ENCODE measurements at regions not wholly inside any gene's neighbourhood (a gene's known extent, or its start where the extent isn't known, plus 50 kb on each side); places are given as distances from the start of the nearest gene placed in this dataset.
A peak's percentile ranks its signal among the peaks of the same experiment; 100 is the strongest.

DNA sequence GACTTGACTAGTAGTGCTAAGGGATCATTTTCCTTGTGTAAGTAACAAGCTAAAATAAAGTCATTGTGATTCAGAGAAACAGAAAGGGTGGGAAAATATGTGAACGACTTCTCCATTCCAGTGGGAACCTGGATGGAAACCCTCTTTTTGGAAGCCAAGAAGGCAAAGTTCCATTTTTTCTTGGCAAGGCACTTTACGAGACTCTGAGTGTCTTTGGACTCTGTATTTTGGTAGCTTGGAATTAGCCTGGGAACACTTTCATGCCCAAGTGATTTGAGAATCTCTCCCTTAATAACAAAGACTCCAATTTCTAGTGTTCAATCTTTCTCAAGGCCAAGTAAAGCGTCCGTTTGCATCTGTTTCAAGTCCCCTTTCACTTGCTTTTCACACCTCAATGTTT is 100.5 kb upstream of the SASH1 start:
- no peak for DNase-seq (ENCODE audit: low spot score)

DNA sequence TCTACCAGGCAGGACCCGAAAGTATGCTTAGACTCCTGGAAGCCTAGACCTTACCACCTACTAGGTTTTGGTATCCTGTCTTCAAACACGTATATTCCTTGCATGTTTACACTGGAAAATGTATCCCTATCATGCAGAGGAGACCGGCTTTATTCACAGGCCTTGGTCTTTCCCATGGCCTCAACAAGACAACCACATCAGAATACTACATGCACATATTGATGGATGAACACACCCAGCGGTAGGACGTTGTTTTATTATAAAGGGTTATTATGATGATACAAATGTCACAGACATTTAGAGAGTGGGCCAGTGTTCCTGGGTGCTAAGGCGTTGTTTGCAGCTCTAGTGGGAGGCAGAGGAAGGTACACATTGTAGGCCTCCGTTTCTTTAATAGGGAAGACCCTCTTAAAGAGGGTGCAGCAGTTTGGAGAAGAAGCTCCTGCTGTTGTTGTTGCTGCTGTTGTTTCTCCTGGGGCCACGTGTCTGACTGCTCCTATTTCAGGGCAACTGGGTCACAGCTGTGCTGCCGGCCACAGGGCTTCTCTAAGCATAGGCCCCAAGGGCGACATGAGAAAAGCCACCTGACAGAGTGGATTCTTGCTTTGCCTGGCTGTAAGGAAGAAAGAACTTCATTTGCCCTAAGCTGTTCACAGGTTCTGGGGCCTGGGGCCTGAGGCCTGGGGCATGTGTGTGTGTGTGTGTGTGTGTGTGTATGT is 98.3 kb upstream of the SASH1 start:
- DNase-seq (ENCODE audit: low spot score), result no peak

DNA sequence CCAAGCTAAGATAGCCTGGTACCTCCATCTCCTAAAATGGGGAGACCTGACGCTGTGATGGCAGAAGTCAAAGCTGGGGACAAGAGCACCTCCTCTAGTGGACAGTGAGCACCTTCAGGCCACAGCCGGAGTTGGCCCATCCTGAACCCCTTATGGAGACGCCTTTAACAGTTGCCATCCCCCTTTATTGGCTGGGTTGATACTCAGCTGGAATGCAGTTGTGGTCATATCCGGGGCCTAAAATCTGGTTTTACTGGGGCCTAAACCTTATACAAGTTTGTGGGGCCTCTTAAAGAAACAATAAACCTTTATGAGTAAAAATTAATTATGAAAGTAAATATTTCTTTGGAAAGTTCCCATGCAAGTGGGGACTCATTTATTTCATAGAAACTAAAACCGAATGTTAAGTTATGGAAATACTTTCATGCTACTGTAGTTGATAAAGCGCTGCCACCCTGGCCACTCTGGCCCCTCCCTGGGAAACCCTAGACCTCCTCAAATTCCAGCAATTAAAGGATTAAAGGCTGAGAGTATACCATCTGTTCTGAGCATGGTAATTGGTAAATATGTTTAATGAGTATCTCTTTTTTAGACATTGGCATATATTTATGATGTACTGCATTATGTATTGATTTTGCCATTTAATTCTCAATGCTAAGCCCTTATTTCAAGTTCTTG is 95.1 kb upstream of the SASH1 start:
- DNase-seq (ENCODE audit: low spot score), result no peak

DNA sequence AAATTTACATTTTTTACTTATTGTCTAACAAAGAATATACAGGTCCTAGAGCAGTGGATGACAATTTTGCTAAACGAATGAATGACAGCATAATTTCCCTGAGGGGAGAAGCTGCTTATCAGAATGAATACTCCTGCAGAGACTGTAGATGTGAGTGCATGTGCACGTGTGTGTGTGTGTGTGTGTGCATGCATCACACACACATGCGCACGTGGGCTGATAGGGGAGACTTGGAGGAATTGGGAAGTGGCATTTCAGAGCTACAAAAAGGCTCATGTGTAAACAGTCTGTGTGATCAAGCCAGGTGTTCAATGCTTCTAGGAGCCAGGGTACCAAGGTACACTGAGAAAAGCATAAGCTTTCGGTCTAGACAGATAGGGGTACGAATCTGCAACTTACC is 93.5 kb upstream of the SASH1 start:
- DNase-seq (ENCODE audit: low spot score), result no peak

DNA sequence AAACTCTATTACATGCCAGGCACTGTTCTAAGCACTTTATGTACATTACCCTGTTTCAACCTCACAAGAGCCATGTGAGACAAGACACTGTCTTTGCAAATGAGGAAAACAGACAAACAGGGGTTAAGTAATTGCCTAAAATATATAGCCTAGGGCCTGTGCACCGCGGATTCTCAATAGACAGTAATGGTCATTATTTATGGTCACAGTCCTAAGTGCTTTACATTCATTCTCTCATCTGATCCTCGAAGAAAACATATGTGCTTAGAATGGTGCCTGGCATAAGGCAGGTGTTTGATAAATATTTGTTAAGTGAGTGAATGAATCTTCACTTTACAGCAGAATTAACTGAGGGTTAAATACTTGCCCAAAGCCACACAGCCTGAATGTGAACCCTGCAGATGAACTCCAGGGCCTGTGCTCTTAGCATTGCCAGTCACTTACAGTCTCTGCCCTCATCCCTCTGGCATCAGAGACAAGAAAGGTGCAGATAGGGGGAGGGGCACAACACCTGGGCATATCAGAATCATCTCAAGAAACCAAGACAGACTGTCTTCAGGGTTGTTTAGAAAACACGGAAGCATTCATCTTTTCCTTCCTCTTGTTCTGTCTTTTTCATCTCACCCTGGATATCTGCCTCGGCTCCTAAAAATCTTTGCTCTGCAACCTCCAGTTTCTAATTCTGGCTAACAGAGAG is 92.8 kb upstream of the SASH1 start:
- no peak for DNase-seq (ENCODE audit: low spot score)

DNA sequence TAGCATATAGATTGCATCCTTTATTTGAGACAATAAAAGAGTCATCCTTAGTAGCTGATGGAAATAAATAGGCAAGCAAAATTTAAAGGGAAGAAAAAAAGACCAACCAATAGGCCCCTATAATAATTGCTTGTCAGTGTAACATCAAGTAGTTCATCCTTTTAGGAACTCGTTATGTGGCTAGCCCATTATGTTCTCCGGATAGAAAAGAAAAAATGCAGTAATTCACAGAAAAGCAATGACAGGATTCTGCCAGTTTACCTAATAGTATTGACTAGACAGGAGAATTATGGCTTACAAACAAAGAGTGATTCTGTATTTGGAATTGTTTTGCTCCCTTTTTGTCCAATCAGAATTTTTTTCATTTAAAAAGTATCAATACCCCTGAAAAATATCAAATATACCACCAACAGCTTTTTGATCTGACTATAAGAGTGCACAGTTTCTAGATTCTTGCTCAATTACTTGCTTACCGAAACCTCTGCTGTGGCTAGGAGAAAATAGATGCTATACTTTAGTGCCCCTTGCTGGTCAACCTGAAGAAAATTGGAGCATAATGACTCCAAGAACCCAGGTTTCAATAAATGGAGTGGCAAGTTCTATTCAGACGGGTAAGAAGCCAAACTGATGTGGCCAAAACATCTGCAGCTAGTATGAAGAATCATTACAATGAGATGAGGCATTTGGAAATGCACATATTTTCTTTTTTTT is 91.5 kb upstream of the SASH1 start:
- no peak for DNase-seq (ENCODE audit: low spot score)

DNA sequence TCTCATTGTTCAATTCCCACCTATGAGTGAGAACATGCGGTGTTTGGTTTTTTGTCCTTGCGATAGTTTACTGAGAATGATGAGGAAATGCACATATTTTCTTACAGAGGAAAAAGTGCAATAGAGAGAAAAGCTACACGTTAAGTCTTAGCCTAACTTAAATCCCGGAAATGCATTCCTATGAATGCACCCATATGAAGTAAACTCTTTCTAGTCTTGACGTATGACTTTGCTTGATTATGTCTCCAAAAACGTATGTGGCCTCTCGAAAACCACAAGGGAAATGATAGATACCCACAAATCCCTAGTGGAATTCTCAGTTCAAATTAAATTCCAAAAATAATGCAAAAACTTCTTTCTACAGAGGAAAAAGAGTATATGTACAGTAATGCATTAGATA is 90.7 kb upstream of the SASH1 start:
- no peak for DNase-seq (ENCODE audit: low spot score)

DNA sequence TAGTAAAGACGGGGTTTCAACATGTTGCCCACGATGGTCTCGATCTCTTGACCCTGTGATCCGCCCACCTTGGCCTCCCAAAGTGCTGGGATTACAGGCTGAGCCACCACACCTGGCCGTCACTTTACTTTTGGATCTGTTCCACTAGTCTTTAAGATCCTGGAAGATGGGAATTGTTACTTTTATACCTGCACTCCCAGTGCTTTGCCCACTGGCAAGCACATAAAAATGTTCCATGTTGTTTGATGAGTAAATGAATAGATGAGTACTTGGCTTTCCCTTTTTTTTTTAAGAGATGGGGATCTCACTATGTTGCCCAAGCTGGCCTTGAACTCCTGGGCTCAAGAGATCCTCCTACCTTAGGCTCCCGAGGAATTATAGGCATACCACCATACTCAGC is 84.8 kb upstream of the SASH1 start:
- DNase-seq (ENCODE audit: low spot score), result no peak

DNA sequence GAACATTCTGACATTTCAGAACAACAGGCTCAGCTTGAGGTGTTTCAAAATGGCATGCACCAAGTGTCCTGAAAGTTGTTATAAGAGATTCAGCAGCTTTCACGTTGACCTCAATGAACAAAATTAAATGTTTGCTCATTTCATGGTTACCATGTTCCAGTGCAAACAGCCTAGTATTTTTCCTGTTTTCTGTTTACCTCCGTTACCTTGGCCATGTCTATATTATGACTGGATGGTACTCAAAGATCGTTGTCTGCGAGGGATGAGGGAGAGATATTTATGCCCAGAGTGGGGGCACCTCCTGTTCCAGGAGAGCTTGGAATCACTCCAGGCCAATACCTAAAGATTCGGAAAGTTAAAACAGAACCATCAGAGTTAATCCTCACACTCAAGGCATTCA is 83.8 kb upstream of the SASH1 start:
- DNase-seq (ENCODE audit: low spot score), result no peak

DNA sequence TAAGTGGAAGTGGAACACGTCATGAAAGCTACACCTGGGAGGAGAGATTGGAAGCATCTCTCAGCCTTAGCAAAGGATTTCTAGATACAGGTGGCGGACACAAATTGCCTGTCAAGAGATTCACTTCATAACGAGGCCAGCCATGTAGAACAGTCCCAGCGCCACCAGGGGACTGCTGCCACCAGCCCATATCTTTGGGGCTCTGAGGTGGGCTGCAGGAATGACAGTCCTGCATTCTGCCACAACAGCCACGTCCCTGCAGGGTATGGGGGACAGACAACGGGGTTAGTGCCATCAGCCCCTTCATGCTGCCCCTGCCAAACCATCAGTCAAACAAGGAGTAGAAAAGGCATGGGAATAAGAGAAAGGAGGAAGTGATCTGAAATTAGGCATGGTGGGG is 81.2 kb upstream of the SASH1 start:
- DNase-seq (ENCODE audit: low spot score), result no peak

DNA sequence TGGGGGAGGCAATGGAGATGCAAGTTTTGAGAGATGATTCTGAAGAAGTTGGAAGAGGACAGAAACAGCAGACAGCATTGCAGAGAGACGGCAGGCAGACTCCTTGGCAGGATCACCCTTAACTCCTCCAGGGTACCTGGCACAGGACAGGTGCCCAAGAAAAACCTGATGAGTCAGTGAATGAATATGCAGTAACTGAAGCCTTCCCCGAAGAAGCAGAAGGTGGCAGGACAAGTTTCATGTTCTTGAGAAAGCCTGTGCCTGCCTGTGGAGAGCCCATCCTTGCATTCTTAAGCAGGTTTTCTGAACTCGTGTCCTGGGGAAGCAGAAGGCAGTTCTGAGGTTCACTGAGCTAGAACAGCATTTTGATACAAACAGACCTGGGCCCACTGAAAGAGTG is 79.6 kb upstream of the SASH1 start:
- peak; percentile 54 for DNase-seq (ENCODE audit: low spot score)

DNA sequence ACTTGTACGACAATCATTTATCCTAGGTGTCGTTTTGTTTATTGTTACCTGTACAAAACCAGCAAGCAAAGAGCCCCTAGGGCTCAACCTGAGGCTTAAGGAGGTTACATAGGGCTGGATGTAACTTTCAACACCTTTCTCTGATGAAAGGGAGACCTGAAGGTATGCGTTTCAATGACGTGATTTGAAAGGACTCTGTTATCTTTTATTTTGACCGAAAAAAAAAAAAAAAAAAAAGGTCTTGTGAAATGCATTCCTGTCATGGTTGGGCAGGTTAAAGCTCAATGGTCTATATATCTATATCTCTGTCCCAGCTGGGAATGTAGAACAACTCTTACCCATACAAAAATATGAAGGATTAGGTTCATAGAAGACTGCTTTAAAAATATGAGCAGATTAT is 78.7 kb upstream of the SASH1 start:
- DNase-seq (ENCODE audit: low spot score), result no peak

DNA sequence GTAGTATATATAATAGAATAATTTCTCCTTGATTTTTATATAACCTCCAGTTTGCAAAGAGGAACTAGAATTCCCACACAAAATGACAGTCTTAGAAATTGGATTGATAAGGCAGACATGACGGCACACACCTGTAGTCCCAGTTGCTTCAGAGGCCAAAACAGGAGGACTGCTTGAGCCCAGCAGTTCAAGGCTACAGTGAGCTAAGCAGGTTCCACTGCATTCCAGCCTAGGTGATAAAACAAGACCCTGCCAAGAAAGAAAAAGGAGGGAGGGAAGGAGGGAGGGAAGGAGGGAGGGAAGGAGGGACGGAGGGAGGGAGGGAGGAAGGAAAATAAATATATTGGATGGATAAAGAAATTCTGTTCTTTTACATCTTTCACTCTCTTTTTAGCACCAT is 77.6 kb upstream of the SASH1 start:
- DNase-seq (ENCODE audit: low spot score), result no peak

DNA sequence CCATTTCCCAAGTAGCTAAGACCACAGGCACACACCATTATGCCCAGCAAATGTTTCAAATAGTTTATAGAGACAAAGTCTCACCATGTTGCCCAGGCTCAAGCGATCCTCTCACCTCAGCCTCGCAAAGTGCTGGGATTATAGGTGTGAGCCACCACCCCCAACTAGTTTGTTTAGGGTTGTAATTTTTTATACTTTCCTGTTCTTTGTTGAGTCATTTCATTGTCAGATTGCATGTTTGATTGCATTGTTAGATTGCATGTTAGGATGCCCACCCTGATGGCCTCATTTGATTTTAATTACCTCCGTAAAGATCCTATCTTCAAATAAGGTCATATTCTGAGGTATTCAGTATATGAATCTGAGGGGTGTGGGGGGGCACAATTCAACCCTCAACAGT is 73.3 kb upstream of the SASH1 start:
- no peak for DNase-seq (ENCODE audit: low spot score)

DNA sequence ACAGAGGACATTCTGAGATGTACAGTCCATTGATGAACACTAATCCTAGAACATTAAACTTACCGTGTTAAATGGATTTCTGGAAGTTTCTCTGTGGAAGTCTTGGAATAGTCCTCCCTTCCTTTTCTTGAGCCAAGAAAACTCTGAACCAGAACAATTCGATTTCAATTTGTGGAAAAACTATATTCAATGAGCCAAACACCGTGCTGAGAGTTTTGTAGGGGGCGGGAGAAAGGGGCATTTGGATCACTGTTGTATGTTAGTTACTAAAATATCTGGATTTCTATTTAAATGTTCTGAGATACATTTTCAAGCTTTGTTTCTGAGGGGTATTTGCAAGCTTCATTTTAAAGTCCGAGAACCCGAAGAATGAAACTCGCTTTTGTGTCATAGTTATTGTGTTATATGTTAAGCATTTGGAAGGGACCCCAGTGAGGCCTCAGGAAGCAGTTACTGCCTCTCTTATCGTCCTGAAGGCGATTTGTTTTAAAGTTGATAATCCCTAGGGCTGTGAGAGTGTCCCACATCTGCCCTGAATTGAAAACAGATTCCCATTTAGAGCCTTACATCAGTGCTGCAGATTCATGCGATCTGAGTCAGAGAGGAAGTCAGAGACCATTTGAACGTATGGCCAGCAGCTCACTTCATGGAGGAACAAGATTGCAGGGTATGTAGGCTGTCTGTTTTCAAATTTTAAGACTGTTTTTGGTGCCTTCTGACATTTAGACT is 70.8 kb upstream of the SASH1 start:
- DNase-seq (ENCODE audit: low spot score), result no peak

DNA sequence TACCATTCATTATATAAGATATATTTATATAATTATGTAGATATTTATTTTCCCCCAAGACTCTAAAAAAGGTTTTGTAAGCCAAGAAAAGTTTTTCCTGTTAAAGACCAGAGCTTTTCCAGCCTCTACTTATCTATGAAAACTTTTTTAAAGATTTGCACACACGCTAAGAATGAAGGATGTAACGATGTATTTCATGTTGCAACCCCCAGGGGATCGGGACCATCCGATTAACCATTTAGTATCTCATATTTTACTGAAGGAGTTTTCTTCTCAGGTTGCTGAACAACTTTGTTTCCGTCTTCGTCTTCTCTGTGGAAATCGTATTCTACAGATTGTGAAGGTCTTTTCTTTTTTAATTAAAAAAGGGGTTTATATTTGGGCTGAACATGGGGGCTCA is 70.0 kb upstream of the SASH1 start:
- no peak for DNase-seq (ENCODE audit: low spot score)

DNA sequence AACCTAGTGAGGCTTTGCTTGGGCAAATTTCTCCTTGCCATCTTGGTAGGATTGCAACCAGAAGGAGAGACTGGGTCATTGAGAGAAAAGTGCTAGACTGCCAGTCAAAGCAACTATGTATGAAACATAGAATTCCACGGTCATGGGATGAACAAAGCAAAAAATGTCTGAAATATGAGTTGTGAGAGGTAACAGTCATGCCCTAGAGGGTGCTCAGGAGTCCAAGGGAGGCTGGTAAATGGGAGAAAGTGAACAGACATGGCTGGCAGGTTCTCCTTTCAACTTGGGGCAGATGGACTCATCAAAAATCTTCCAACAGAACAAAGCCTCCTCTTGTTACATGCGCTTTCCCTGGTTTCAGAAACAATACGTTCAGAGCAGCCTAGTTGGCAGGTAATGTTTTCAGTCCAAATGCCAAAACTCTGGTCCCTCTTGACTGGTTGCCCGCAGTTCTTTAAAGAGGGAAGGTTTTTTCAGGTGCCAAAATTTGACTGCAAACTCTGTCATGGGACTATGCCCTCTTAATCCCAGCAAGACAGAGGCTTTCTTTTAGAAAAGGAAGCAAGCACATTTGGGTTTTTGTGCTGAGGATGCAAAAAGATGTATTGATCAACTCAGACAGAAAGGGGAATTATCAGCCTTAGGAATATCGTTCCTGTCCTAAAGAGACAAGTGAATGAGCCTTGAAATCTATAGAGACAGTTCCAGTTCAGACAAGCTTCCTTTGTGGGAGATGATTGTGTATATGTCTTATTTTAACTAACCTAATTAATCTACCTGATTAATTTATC is 68.5 kb upstream of the SASH1 start:
- DNase-seq (ENCODE audit: low spot score), result no peak

DNA sequence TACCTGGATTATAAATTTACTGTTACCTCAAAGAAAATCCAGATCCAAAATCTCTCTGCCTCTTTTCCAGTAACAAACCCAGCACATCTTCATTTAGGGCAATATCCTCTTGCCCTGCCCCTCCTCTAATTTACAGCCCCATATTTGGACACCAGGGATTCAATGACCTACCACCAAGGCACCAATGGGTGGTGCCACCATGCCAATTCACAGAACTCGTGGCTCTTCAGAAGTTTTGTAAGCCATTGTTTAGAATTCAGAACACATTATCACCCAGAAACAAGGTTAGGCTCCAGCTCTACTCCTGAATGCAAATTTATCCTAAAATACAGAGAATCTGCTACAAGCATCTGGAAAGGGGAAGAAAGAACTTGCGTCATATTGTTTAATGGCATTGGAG is 67.8 kb upstream of the SASH1 start:
- DNase-seq (ENCODE audit: low spot score), result no peak

DNA sequence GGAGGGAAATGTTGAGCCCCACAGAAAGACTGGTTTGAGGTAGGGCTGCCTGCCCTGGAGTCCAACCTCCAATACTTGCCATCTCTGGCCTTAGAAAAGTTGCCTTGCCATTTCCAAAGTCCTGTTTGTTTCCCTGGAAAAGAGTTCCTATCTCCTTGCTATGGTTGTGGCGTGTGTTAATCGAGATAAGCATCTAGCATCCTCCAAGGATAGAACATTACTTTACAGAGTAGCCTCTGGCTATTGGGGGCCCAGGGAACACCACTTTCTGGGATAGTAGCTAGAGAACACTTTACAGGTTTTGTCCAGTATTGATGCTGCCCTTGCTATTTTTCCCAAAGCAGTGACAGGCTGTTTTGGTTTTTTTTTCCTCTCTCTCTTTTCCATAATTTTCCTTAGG is 57.4 kb upstream of the SASH1 start:
- DNase-seq (ENCODE audit: low spot score), result no peak

DNA sequence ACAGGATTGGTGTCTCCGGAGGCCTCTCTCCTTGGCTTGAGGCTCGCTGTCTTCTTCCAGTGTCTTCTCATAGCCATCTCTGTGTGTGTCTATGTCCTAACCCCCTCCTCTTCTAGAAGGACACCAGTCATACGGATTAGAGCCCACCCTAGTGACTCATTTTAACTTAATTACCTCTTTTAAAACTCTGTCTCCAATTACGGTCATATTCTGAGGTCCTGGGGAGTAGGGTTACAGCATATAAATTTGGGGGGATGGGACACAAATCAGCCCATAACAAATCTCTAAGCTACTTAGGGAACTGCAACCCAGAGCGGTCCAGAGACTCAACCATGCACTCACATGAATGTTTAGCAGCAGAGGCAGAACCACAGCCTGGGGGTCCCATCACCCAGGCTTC is 56.1 kb upstream of the SASH1 start:
- DNase-seq (ENCODE audit: low spot score), result no peak
